Calu3 (cell line): ENCODE measurements at regions not wholly inside any gene's neighbourhood (a gene's known extent, or its start where the extent isn't known, plus 50 kb on each side); places are given as distances from the start of the nearest gene placed in this dataset.
"Not testable (repeated sequence)": the region's sequence is repeated elsewhere in the genome, so short reads cannot be mapped to it uniquely, and the experiment has no call there.

ENCODE experiments used
- BruUV-seq: library from RNA; stranded (reverse); fragments of 400-500 nt; replicated peaks from 2 replicates; lab custom pipeline; 2021; lab: Mats Ljungman, UMichigan
- CTCF ChIA-PET: fragments of 300-600 bp; sonication (Branson Sonifier 250); formaldehyde crosslinking; loops from one replicate; lab custom pipeline; 2022; ENCODE audit warnings: antibody characterized with exemption; lab: Charles Lee
- DNase-seq: peaks from one replicate; pipeline ENCODE4 v3.0.0; 2022
- H3K27ac Mint-ChIP-seq: one replicate; pipeline ENCODE4 v1.8.0; 2022; ENCODE audit warnings: mixed read lengths; ENCODE audit not compliant: unreplicated experiment
- H3K27me3 Mint-ChIP-seq: one replicate; pipeline ENCODE4 v1.8.0; 2022; ENCODE audit warnings: mixed read lengths; ENCODE audit not compliant: unreplicated experiment
- H3K36me3 Mint-ChIP-seq: one replicate; pipeline ENCODE4 v1.8.0; 2022; ENCODE audit warnings: mild to moderate bottlenecking, moderate library complexity, mixed read lengths; ENCODE audit not compliant: insufficient read depth, unreplicated experiment
- H3K4me1 Mint-ChIP-seq: one replicate; pipeline ENCODE4 v1.8.0; 2022; ENCODE audit warnings: mild to moderate bottlenecking, low read depth, mixed read lengths; ENCODE audit not compliant: unreplicated experiment
- H3K4me3 Mint-ChIP-seq: one replicate; pipeline ENCODE4 v1.8.0; 2022; ENCODE audit warnings: mild to moderate bottlenecking, low read depth, moderate library complexity, mixed read lengths; ENCODE audit not compliant: unreplicated experiment
- H3K9me3 Mint-ChIP-seq: one replicate; pipeline ENCODE4 v1.8.0; 2022; ENCODE audit warnings: low read depth, mixed read lengths; ENCODE audit not compliant: unreplicated experiment
- intact Hi-C: fragments of 100-400 bp; cut with micrococcal nuclease; formaldehyde crosslinking; loops from one replicate; pipeline ENCODE4 v1.10.0; 2022; ENCODE audit not compliant: unreplicated experiment
- TF ChIP-seq, protein P1 (sequence below): fragments of 200-600 bp; IDR thresholded peaks from one replicate; pipeline ENCODE4 v1.8.0; 2022; ENCODE audit warnings: antibody characterized with exemption; ENCODE audit not compliant: unreplicated experiment

DNA sequence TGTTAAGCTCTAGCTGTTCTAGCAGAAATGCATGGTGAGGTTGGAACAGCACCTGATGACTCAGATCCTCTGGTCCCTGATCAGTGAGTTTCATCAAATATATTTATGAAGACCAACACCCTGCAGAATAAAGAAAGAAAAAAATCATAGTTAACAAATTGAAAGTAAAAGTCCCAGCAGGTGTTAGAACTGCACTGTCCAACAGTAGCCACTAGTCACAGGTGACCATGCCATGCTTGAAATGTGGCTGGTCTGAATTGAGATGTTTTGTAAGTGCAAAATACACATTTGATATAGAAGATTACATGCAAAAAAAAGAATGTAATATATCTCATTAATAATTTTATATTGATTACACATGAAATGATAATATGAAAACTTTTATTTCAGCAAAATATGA is 1010.7 kb upstream of the ZEB2 start:
- TF ChIP-seq, protein P1, sequence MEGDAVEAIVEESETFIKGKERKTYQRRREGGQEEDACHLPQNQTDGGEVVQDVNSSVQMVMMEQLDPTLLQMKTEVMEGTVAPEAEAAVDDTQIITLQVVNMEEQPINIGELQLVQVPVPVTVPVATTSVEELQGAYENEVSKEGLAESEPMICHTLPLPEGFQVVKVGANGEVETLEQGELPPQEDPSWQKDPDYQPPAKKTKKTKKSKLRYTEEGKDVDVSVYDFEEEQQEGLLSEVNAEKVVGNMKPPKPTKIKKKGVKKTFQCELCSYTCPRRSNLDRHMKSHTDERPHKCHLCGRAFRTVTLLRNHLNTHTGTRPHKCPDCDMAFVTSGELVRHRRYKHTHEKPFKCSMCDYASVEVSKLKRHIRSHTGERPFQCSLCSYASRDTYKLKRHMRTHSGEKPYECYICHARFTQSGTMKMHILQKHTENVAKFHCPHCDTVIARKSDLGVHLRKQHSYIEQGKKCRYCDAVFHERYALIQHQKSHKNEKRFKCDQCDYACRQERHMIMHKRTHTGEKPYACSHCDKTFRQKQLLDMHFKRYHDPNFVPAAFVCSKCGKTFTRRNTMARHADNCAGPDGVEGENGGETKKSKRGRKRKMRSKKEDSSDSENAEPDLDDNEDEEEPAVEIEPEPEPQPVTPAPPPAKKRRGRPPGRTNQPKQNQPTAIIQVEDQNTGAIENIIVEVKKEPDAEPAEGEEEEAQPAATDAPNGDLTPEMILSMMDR, result no peak
- Mint-ChIP-seq H3K9me3 (no peaks in the 10 kb centered on the region), H3K4me3 (no peak overlapping the region), H3K27me3 (no peaks in the 10 kb centered on the region), H3K36me3 (no peaks in the 10 kb centered on the region), H3K27ac (no peak overlapping the region), H3K4me1 (no peaks in the 10 kb centered on the region)
- no peak for DNase-seq
- BruUV-seq, result no TSS peak
- intact Hi-C loops, result no loop called here
- CTCF ChIA-PET, result no interaction called here

DNA sequence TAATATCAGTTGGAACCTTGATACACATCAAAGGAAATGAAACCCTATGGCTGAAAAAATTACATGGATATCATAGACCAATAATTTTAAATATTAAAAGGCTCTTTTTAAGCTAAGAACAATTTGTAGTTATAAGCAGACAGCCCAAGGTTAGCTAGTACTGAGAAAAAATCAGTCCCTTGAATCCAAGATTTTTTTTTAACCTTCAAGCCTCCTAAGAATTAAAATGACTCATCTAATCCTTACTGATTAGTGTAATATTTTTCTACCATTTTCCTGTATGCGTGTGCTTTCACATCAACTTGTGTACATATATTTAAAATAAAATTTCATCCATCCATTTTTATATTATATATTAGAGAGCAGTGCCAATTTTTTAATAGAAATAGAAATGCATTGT is 1004.9 kb upstream of the ZEB2 start:
- BruUV-seq, result no TSS peak
- no peaks in the 10 kb centered on the region for H3K9me3 Mint-ChIP-seq
- CTCF ChIA-PET, result no interaction called here

DNA sequence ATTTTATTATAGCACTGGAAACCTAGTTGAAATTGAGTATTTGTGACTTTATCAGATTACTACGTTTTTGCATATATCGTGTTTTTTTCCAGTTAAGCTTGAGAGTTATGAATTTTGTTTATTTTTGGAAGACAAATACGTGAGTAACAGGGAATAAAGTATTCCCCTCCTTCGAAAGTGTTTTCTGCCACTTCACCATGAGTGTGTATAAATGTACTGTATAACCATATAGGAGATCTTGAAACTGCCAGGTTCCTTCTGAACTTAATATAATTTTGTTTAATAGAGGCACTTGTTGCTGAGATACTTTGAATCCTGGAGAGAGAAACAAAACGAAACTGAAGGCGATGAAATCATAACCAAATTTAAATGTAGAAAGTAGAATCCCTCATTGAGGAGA is 1004.4 kb upstream of the ZEB2 start:
- H3K27ac Mint-ChIP-seq, result no peak overlapping the region
- TF ChIP-seq, protein P1, result no peak
- H3K27me3 Mint-ChIP-seq, result no peaks in the 10 kb centered on the region
- no peaks in the 10 kb centered on the region for H3K4me1 Mint-ChIP-seq
- H3K9me3 Mint-ChIP-seq, result no peaks in the 10 kb centered on the region
- H3K4me3 Mint-ChIP-seq, result no peak overlapping the region
- CTCF ChIA-PET, result no interaction called here
- intact Hi-C loops, result no loop called here
- DNase-seq, result no peak
- BruUV-seq, result no TSS peak
- no peaks in the 10 kb centered on the region for H3K36me3 Mint-ChIP-seq

More for the DNA sequence above, 1004.9 kb upstream of the ZEB2 start:
- DNase-seq, result no peak
- H3K4me3 Mint-ChIP-seq, result no peak overlapping the region
- no peak overlapping the region for H3K27ac Mint-ChIP-seq
- TF ChIP-seq, protein P1, result no peak
- intact Hi-C loops, result no loop called here
- no peaks in the 10 kb centered on the region for H3K36me3 Mint-ChIP-seq
- no peaks in the 10 kb centered on the region for H3K27me3 Mint-ChIP-seq
- no peaks in the 10 kb centered on the region for H3K4me1 Mint-ChIP-seq

DNA sequence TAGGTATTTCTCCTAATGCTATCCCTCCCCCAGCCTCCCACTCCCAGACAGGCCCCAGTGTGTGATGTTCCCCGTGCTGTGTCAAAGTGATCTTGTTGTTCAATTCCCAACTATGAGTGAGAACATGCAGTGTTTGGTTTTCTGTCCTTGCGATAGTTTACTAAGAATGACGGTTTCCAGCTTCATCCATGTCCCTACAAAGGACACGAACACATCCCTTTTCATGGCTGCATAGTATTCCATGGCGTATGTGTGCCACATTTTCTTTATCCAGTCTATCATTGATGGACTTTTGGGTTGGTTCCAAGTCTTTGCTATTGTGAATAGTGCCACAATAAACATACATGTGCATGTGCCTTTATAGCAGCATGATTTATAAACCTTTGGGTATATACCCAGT is 999.3 kb upstream of the ZEB2 start:
- intact Hi-C loops, H3K4me3 Mint-ChIP-seq, CTCF ChIA-PET, H3K27me3 Mint-ChIP-seq, H3K27ac Mint-ChIP-seq, BruUV-seq, H3K36me3 Mint-ChIP-seq, DNase-seq, H3K9me3 Mint-ChIP-seq, H3K4me1 Mint-ChIP-seq: not testable (repeated sequence)

DNA sequence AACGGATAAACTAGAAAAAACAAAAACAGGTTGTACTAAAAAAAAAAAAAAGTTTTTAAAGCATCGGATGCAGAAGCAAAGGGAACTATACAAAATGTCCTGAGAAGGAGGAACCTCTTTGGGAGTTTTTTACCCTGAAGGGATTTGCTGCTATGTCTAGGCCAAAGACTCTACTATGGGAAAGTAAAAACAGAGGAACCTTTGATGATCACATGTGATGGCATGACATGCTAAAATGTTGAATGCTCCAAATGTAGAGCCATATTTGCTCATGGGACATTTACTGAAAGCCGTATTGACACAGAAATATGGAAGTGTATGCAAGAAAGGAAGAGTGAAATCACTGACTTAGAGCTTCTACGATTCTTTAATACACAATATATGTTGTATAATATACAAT is 992.0 kb upstream of the ZEB2 start:
- TF ChIP-seq, protein P1, result no peak
- H3K27me3 Mint-ChIP-seq, result no peaks in the 10 kb centered on the region
- no peak overlapping the region for H3K27ac Mint-ChIP-seq
- H3K9me3 Mint-ChIP-seq, result no peaks in the 10 kb centered on the region
- BruUV-seq, result no TSS peak
- no peak overlapping the region for H3K4me3 Mint-ChIP-seq
- H3K4me1 Mint-ChIP-seq, result no peaks in the 10 kb centered on the region
- CTCF ChIA-PET, result no interaction called here
- H3K36me3 Mint-ChIP-seq, result no peaks in the 10 kb centered on the region
- intact Hi-C loops, result no loop called here
- DNase-seq, result no peak
